Colon (tissue), 2 donors: ENCODE measurements at regions not wholly inside any gene's neighbourhood (a gene's known extent, or its start where the extent isn't known, plus 50 kb on each side); places are given as distances from the start of the nearest gene placed in this dataset.
A peak's percentile ranks its signal among the peaks of the same experiment; 100 is the strongest.
"Not testable (repeated sequence)": the region's sequence is repeated elsewhere in the genome, so short reads cannot be mapped to it uniquely, and the experiment has no call there.

Source experiments
- FAIRE-seq: peaks from 2 replicates; lab custom pipeline; 2012; peaks lifted over from hg19 to GRCh38; lab: Jason Lieb, UNC
- donor health status: control.
- donor health status: control.

- no peak for FAIRE-seq
These were observed 819.2 kb downstream of the FSCB start for GRCh38 chr14:43687921-43688320.

- FAIRE-seq: no peak
These were observed 829.5 kb downstream of the FSCB start for GRCh38 chr14:43677581-43677980.

GRCh38 chr14:43674273-43674672 is 832.8 kb downstream of the FSCB start:
- FAIRE-seq: peak; percentile 45

GRCh38 chr14:43671716-43672485 is 835.2 kb downstream of the FSCB start:
- FAIRE-seq: no peak

- FAIRE-seq: no peak
These were observed 837.7 kb downstream of the FSCB start for GRCh38 chr14:43669355-43669754.

GRCh38 chr14:43665570-43666267 is 841.4 kb downstream of the FSCB start:
- FAIRE-seq: no peak

GRCh38 chr14:43655194-43655593 is 851.9 kb downstream of the FSCB start:
- FAIRE-seq: not testable (repeated sequence)

- no peak for FAIRE-seq
These were observed 855.2 kb downstream of the FSCB start for GRCh38 chr14:43651896-43652295.

- FAIRE-seq: no peak
These were observed 855.8 kb downstream of the FSCB start for GRCh38 chr14:43651185-43651787.

GRCh38 chr14:43649508-43649907 is 857.6 kb downstream of the FSCB start:
- no peak for FAIRE-seq

- no peak for FAIRE-seq
These were observed 859.8 kb downstream of the FSCB start for GRCh38 chr14:43647302-43647701.

GRCh38 chr14:43640718-43641267 is 866.3 kb downstream of the FSCB start:
- no peak for FAIRE-seq

- FAIRE-seq: no peak
These were observed 881.8 kb downstream of the FSCB start for GRCh38 chr14:43625294-43625693.

GRCh38 chr14:43621282-43621681 is 885.8 kb downstream of the FSCB start:
- FAIRE-seq: no peak

- no peak for FAIRE-seq
These were observed 911.8 kb downstream of the FSCB start for GRCh38 chr14:43595096-43595772.

- FAIRE-seq: no peak
These were observed 915.3 kb downstream of the FSCB start for GRCh38 chr14:43591776-43592175.

GRCh38 chr14:43587183-43587582 is 919.9 kb downstream of the FSCB start:
- FAIRE-seq: no peak

GRCh38 chr14:43579671-43580070 is 927.4 kb downstream of the FSCB start:
- no peak for FAIRE-seq

GRCh38 chr14:43568022-43568421 is 939.1 kb downstream of the FSCB start:
- no peak for FAIRE-seq

- no peak for FAIRE-seq
These were observed 958.7 kb downstream of the FSCB start for GRCh38 chr14:43548368-43548767.

- not testable (repeated sequence) for FAIRE-seq
These were observed 959.5 kb downstream of the FSCB start for GRCh38 chr14:43547596-43547995.

- no peak for FAIRE-seq
These were observed 965.7 kb downstream of the FSCB start for GRCh38 chr14:43541356-43541755.
